ENCODE measurements at regions not wholly inside any gene's neighbourhood (a gene's known extent, or its start where the extent isn't known, plus 50 kb on each side); places are given as distances from the start of the nearest gene placed in this dataset.
"Not testable (repeated sequence)": the region's sequence is repeated elsewhere in the genome, so short reads cannot be mapped to it uniquely, and the experiment has no call there.

GRCh38 chr1:55869065-55869464 lies 653.9 kb upstream of the USP24 start:
- peak; percentile 13 for DNase-seq (ENCODE audit: low spot score)
- no peak for TF ChIP-seq POLR2AphosphoS5 (IDR thresholded peaks at IDR 0.05)
- no peak for TF ChIP-seq CTCF (IDR thresholded peaks at IDR 0.05)
- no peak for TF ChIP-seq POLR2A (IDR thresholded peaks at IDR 0.05)
- Histone ChIP-seq H3K4me1 (replicated peaks) (no peaks in the 10 kb centered on the region), H3K27ac (no peak overlapping the region), H3K27me3 (replicated peaks; ENCODE audit: insufficient read depth) (no peaks in the 10 kb centered on the region), H3K36me3 (no peaks in the 10 kb centered on the region), H3K9me3 (no peaks in the 10 kb centered on the region), H3K4me3 (no peak overlapping the region)
- intact Hi-C loops (cut with DNase I) = no loop called here
- WGBS = 28% methylated on average over 1 of the region's 1 CpG

- Histone ChIP-seq H3K36me3 (no peaks in the 10 kb centered on the region), H3K9me3 (no peaks in the 10 kb centered on the region), H3K27ac (no peak overlapping the region), H3K4me3 (no peak overlapping the region), H3K27me3 (replicated peaks; ENCODE audit: insufficient read depth) (no peaks in the 10 kb centered on the region), H3K4me1 (replicated peaks) (no peaks in the 10 kb centered on the region)
- DNase-seq (ENCODE audit: low spot score) = peak; percentile 19
- WGBS = 8% methylated on average over 2 of the region's 2 CpGs
- intact Hi-C loops (cut with DNase I) = no loop called here
- TF ChIP-seq POLR2AphosphoS5 (IDR thresholded peaks at IDR 0.05) = peak; percentile 35
- no peak for TF ChIP-seq POLR2A (IDR thresholded peaks at IDR 0.05)
- peak in 2 of 4 experiments; percentile 19 to 23 for TF ChIP-seq CTCF (IDR thresholded peaks at IDR 0.05)
Observed at GRCh38 chr1:55868026-55868425, 652.9 kb upstream of the USP24 start.

- H3K36me3 ChIP-seq = no peaks in the 10 kb centered on the region
- H3K27ac ChIP-seq = no peak overlapping the region
- intact Hi-C loops (cut with DNase I) = no loop called here
- no peaks in the 10 kb centered on the region for H3K9me3 ChIP-seq
- H3K4me3 ChIP-seq = no peak overlapping the region
- no peak for DNase-seq (ENCODE audit: low spot score)
- TF ChIP-seq POLR2A (IDR thresholded peaks at IDR 0.05) (no peak), POLR2AphosphoS5 (IDR thresholded peaks at IDR 0.05) (no peak), CTCF (IDR thresholded peaks at IDR 0.05) (no peak)
- no peaks in the 10 kb centered on the region for H3K4me1 ChIP-seq (replicated peaks)
- 81% methylated on average over 3 of the region's 3 CpGs for WGBS
- no peaks in the 10 kb centered on the region for H3K27me3 ChIP-seq (replicated peaks; ENCODE audit: insufficient read depth)
Observed at GRCh38 chr1:55867304-55867843, 652.2 kb upstream of the USP24 start.

- WGBS = 91% methylated on average over 7 of the region's 7 CpGs
Observed at GRCh38 chr1:55865778-55866177, 650.6 kb upstream of the USP24 start.

GRCh38 chr1:55864251-55864650 lies 649.1 kb upstream of the USP24 start:
- H3K4me1 ChIP-seq (replicated peaks) = no peaks in the 10 kb centered on the region
- DNase-seq (ENCODE audit: low spot score) = no peak
- WGBS = 94% methylated on average over 2 of the region's 2 CpGs
- TF ChIP-seq POLR2AphosphoS5 (IDR thresholded peaks at IDR 0.05) (no peak), CTCF (IDR thresholded peaks at IDR 0.05) (no peak), POLR2A (IDR thresholded peaks at IDR 0.05) (no peak)
- H3K27ac ChIP-seq = no peak overlapping the region
- H3K36me3 ChIP-seq = no peaks in the 10 kb centered on the region
- intact Hi-C loops (cut with DNase I) = no loop called here
- no peaks in the 10 kb centered on the region for H3K27me3 ChIP-seq (replicated peaks; ENCODE audit: insufficient read depth)
- no peaks in the 10 kb centered on the region for H3K9me3 ChIP-seq
- H3K4me3 ChIP-seq = no peak overlapping the region

More at GRCh38 chr1:55865778-55866177, 650.6 kb upstream of the USP24 start:
- DNase-seq (ENCODE audit: low spot score); H3K27me3 ChIP-seq (replicated peaks; ENCODE audit: insufficient read depth); H3K27ac ChIP-seq; H3K4me3 ChIP-seq; H3K36me3 ChIP-seq; intact Hi-C loops (cut with DNase I); H3K9me3 ChIP-seq; H3K4me1 ChIP-seq (replicated peaks): not testable (repeated sequence)

All from prostate gland (tissue), 2 donors.